Central memory CD4-positive, alpha-beta T cell (primary cell): ENCODE measurements at regions not wholly inside any gene's neighbourhood (a gene's known extent, or its start where the extent isn't known, plus 50 kb on each side); places are given as distances from the start of the nearest gene placed in this dataset.
"Not testable (repeated sequence)": the region's sequence is repeated elsewhere in the genome, so short reads cannot be mapped to it uniquely, and the experiment has no call there.

Experiments used
- DNase-seq: peaks from one replicate; pipeline ENCODE4 v3.0.0; 2022

- DNase-seq = no peak
These were observed 157.9 kb upstream of the NTRK2 start for GRCh38 chr9:84511651-84512050.

GRCh38 chr9:84512493-84512892 lies 157.0 kb upstream of the NTRK2 start:
- no peak for DNase-seq

- DNase-seq = no peak
These were observed 156.1 kb upstream of the NTRK2 start for GRCh38 chr9:84513473-84513872.

- no peak for DNase-seq
These were observed 155.6 kb upstream of the NTRK2 start for GRCh38 chr9:84513979-84514378.

- DNase-seq = no peak
These were observed 155.1 kb upstream of the NTRK2 start for GRCh38 chr9:84514421-84514820.

- no peak for DNase-seq
These were observed 152.5 kb upstream of the NTRK2 start for GRCh38 chr9:84517026-84517425.

- DNase-seq = no peak
These were observed 150.1 kb upstream of the NTRK2 start for GRCh38 chr9:84519413-84519812.

GRCh38 chr9:84521208-84521607 lies 148.3 kb upstream of the NTRK2 start:
- no peak for DNase-seq

- not testable (repeated sequence) for DNase-seq
These were observed 143.3 kb upstream of the NTRK2 start for GRCh38 chr9:84526211-84526610.

GRCh38 chr9:84527060-84527720 lies 142.3 kb upstream of the NTRK2 start:
- DNase-seq = not testable (repeated sequence)

GRCh38 chr9:84535973-84536372 lies 133.6 kb upstream of the NTRK2 start:
- DNase-seq = not testable (repeated sequence)

GRCh38 chr9:84538879-84539278 lies 130.7 kb upstream of the NTRK2 start:
- no peak for DNase-seq

- DNase-seq = no peak
These were observed 127.0 kb upstream of the NTRK2 start for GRCh38 chr9:84542554-84542953.

- no peak for DNase-seq
These were observed 115.4 kb upstream of the NTRK2 start for GRCh38 chr9:84554069-84554664.

- DNase-seq = no peak
These were observed 113.0 kb upstream of the NTRK2 start for GRCh38 chr9:84556556-84556955.

GRCh38 chr9:84557751-84558150 lies 111.8 kb upstream of the NTRK2 start:
- no peak for DNase-seq

- no peak for DNase-seq
These were observed 105.8 kb upstream of the NTRK2 start for GRCh38 chr9:84563691-84564090.

GRCh38 chr9:84567805-84568204 lies 101.7 kb upstream of the NTRK2 start:
- no peak for DNase-seq

GRCh38 chr9:84570482-84571154 lies 98.9 kb upstream of the NTRK2 start:
- no peak for DNase-seq

GRCh38 chr9:84573083-84573482 lies 96.4 kb upstream of the NTRK2 start:
- DNase-seq = no peak

- DNase-seq = no peak
These were observed 93.8 kb upstream of the NTRK2 start for GRCh38 chr9:84575705-84576104.

GRCh38 chr9:84583866-84584265 lies 85.7 kb upstream of the NTRK2 start:
- no peak for DNase-seq

GRCh38 chr9:84586662-84587061 lies 82.9 kb upstream of the NTRK2 start:
- DNase-seq = no peak

GRCh38 chr9:84587153-84587552 lies 82.4 kb upstream of the NTRK2 start:
- DNase-seq = no peak
